H9 (cell line): ENCODE measurements at regions not wholly inside any gene's neighbourhood (a gene's known extent, or its start where the extent isn't known, plus 50 kb on each side); places are given as distances from the start of the nearest gene placed in this dataset.

ENCODE experiments used
- DNase-seq: peaks from one replicate; pipeline ENCODE4 v3.0.0-alpha.2; 2017
- H2AFZ ChIP-seq: one replicate; pipeline ENCODE4 v1.6.1; 2013; ENCODE audit warnings: mild to moderate bottlenecking, low read length, control low read depth, moderate library complexity
- H2AK5ac ChIP-seq: 2 replicates; pipeline ENCODE4 v1.6.1; 2013; ENCODE audit warnings: low read length, control low read depth, mixed read lengths; ENCODE audit not compliant: insufficient read length
- H2BK120ac ChIP-seq: one replicate; pipeline ENCODE4 v1.6.1; 2013; ENCODE audit warnings: low read depth, mild to moderate bottlenecking, low read length, control low read depth, inconsistent platforms; ENCODE audit not compliant: poor library complexity, severe bottlenecking
- H2BK12ac ChIP-seq: 2 replicates; pipeline ENCODE4 v1.6.1; 2013; ENCODE audit warnings: low read length, control low read depth, mixed read lengths, low read depth; ENCODE audit not compliant: insufficient read length
- H2BK15ac ChIP-seq: 2 replicates; pipeline ENCODE4 v1.6.1; 2013; ENCODE audit warnings: low read depth, low read length, control low read depth
- H2BK20ac ChIP-seq: one replicate; pipeline ENCODE4 v1.6.1; 2013; ENCODE audit warnings: low read depth, mild to moderate bottlenecking, low read length, control low read depth, inconsistent platforms; ENCODE audit not compliant: poor library complexity, severe bottlenecking
- H2BK5ac ChIP-seq: 2 replicates; pipeline ENCODE4 v1.6.1; 2013; ENCODE audit warnings: low read length, control low read depth, mixed read lengths; ENCODE audit not compliant: insufficient read length
- H3K14ac ChIP-seq: 2 replicates; pipeline ENCODE4 v1.6.1; 2013; ENCODE audit warnings: low read length, control low read depth; ENCODE audit not compliant: insufficient read depth
- H3K18ac ChIP-seq: 2 replicates; pipeline ENCODE4 v1.6.1; 2013; ENCODE audit warnings: low read depth, mild to moderate bottlenecking, mixed read lengths, low read length, control low read depth; ENCODE audit not compliant: insufficient read length
- H3K23ac ChIP-seq: 2 replicates; pipeline ENCODE4 v1.6.1; 2013; ENCODE audit warnings: low read length, control low read depth, mixed read lengths, low read depth; ENCODE audit not compliant: insufficient read length
- H3K23me2 ChIP-seq: 2 replicates; pipeline ENCODE4 v1.6.1; 2013; ENCODE audit warnings: low read depth, mild to moderate bottlenecking, mixed read lengths, low read length, control low read depth; ENCODE audit not compliant: insufficient read length, poor library complexity, severe bottlenecking
- H3K27ac ChIP-seq: 2 replicates; pipeline ENCODE4 v1.5.1; 2013; ENCODE audit warnings: low read length, control low read depth, mixed read lengths, low read depth; ENCODE audit not compliant: insufficient read length
- H3K27me3 ChIP-seq: 2 replicates; pipeline ENCODE4 v1.6.1; 2013; ENCODE audit warnings: low read length, control low read depth, inconsistent platforms; ENCODE audit not compliant: insufficient read depth
- H3K4ac ChIP-seq: 2 replicates; pipeline ENCODE4 v1.6.1; 2013; ENCODE audit warnings: low read depth, mild to moderate bottlenecking, control low read depth, inconsistent platforms, low read length, moderate library complexity
- H3K4me1 ChIP-seq: 2 replicates; pipeline ENCODE4 v1.6.1; 2013; ENCODE audit warnings: low read length, control low read depth, inconsistent platforms; ENCODE audit not compliant: insufficient read depth
- H3K4me2 ChIP-seq: 2 replicates; pipeline ENCODE4 v1.6.1; 2013; ENCODE audit warnings: low read length, control low read depth, mixed read lengths; ENCODE audit not compliant: insufficient read length, insufficient read depth
- H3K56ac ChIP-seq: 2 replicates; pipeline ENCODE4 v1.6.1; 2013; ENCODE audit warnings: low read depth, mild to moderate bottlenecking, mixed read lengths, low read length, control low read depth; ENCODE audit not compliant: insufficient read length
- H3K79me1 ChIP-seq: 2 replicates; pipeline ENCODE4 v1.6.1; 2013; ENCODE audit warnings: low read depth, mild to moderate bottlenecking, moderate library complexity, low read length, control low read depth, inconsistent platforms; ENCODE audit not compliant: insufficient read depth, poor library complexity, severe bottlenecking
- H3K79me2 ChIP-seq: 2 replicates; pipeline ENCODE4 v1.6.1; 2013; ENCODE audit warnings: low read length, control low read depth, inconsistent platforms; ENCODE audit not compliant: insufficient read depth
- H3K9ac ChIP-seq: 2 replicates; pipeline ENCODE4 v1.6.1; 2013; ENCODE audit warnings: low read length, control low read depth, mixed read lengths; ENCODE audit not compliant: insufficient read length; ENCODE audit errors: extremely low read depth
- H3K9me3 ChIP-seq: one replicate; pipeline ENCODE4 v1.6.1; 2013; ENCODE audit warnings: low read depth, low read length, inconsistent platforms; ENCODE audit not compliant: control insufficient read depth
- H3T11ph ChIP-seq: one replicate; pipeline ENCODE4 v1.6.1; 2013; ENCODE audit warnings: mild to moderate bottlenecking, low read length, control low read depth, inconsistent platforms
- H4K20me1 ChIP-seq: one replicate; pipeline ENCODE4 v1.6.1; 2013; ENCODE audit not compliant: control insufficient read depth, insufficient read length, insufficient read depth
- H4K5ac ChIP-seq: 2 replicates; pipeline ENCODE4 v1.6.1; 2013; ENCODE audit warnings: low read depth, mild to moderate bottlenecking, mixed read lengths, low read length, control low read depth; ENCODE audit not compliant: insufficient read length
- H4K8ac ChIP-seq: replicated peaks from 2 replicates; pipeline ENCODE4 v1.6.1; 2013; ENCODE audit warnings: low read length, control low read depth, mixed read lengths, low read depth; ENCODE audit not compliant: insufficient read length
- H4K91ac ChIP-seq: 2 replicates; pipeline ENCODE4 v1.6.1; 2013; ENCODE audit warnings: low read depth, mild to moderate bottlenecking, moderate library complexity, mixed read lengths, low read length, control low read depth; ENCODE audit not compliant: insufficient read length
- H3K27ac Mint-ChIP-seq, 3 experiments: 2 replicates in 2 of 3; 3 replicates in 1 of 3; pipeline ENCODE4 v1.8.0; 2020 to 2021; ENCODE audit warnings: mixed read lengths in 3 of 3, mild to moderate bottlenecking in 1 of 3, moderate library complexity in 1 of 3
- H3K27me3 Mint-ChIP-seq: 2 replicates; pipeline ENCODE4 v1.8.0; 2021; ENCODE audit warnings: low read depth, mild to moderate bottlenecking, moderate library complexity, mixed read lengths
- H3K36me3 Mint-ChIP-seq, 3 experiments: 2 replicates in 2 of 3; 3 replicates in 1 of 3; pipeline ENCODE4 v1.8.0; 2020 to 2021; ENCODE audit warnings: low read depth in 3 of 3, mixed read lengths in 3 of 3; ENCODE audit not compliant: insufficient read depth in 1 of 3
- H3K4me1 Mint-ChIP-seq, 2 experiments: 2 replicates each; pipeline ENCODE4 v1.8.0; 2020; ENCODE audit warnings: mixed read lengths in 2 of 2
- H3K4me3 Mint-ChIP-seq, 2 experiments: 2 replicates in 1 of 2; 3 replicates in 1 of 2; pipeline ENCODE4 v1.8.0; 2020 to 2021; ENCODE audit warnings: mild to moderate bottlenecking in 2 of 2, mixed read lengths in 2 of 2, moderate library complexity in 1 of 2
- H3K9me3 Mint-ChIP-seq, 2 experiments: 2 replicates in 1 of 2; 3 replicates in 1 of 2; pipeline ENCODE4 v1.8.0; 2020; ENCODE audit warnings: mild to moderate bottlenecking in 2 of 2, mixed read lengths in 2 of 2, moderate library complexity in 1 of 2
- CTCF ChIP-seq: fragments of 200-600 bp; sonication (generic); conservative IDR thresholded peaks from 3 replicates; pipeline ENCODE4 v1.8.0; 2021; ENCODE audit warnings: antibody characterized with exemption, mild to moderate bottlenecking
- WGBS: extraction: QIAGEN DNeasy Blood & Tissue Kit; methylation state at CpG from one replicate; pipeline ENCODE4 v1.1.7; 2013; ENCODE audit warnings: missing lambda C conversion rate, low lambda C conversion rate, mixed read lengths; ENCODE audit not compliant: insufficient read length; ENCODE audit errors: extremely low coverage; 5-methylcytosine and 5-hydroxymethylcytosine counted together

GRCh38 chr5:165370794-165371193, 1865.4 kb downstream of the MAT2B start:
- H3K79me2 ChIP-seq: no peaks in the 10 kb centered on the region
- no peak overlapping the region for H2AK5ac ChIP-seq
- no peak overlapping the region for H3T11ph ChIP-seq
- H3K27me3 Mint-ChIP-seq: no peaks in the 10 kb centered on the region
- no peak overlapping the region for H2BK120ac ChIP-seq
- H3K36me3 Mint-ChIP-seq: no peaks in the 10 kb centered on the region
- TF ChIP-seq CTCF: no peak
- no peak overlapping the region for H3K56ac ChIP-seq
- no peak overlapping the region for H3K9ac ChIP-seq
- H4K91ac ChIP-seq: no peak overlapping the region
- DNase-seq: no peak
- H2BK20ac ChIP-seq: no peak overlapping the region
- no peaks in the 10 kb centered on the region for H3K9me3 ChIP-seq
- no peaks in the 10 kb centered on the region for H3K27me3 ChIP-seq
- no peaks in the 10 kb centered on the region for H3K79me1 ChIP-seq
- no peaks in the 10 kb centered on the region for H3K9me3 Mint-ChIP-seq
- no peaks in the 10 kb centered on the region for H4K20me1 ChIP-seq
- no peak overlapping the region for H3K4me3 Mint-ChIP-seq
- no peak overlapping the region for H3K4me2 ChIP-seq
- WGBS: no CpG with 5 or more reads among the region's 1 CpG
- H4K8ac ChIP-seq: no peak overlapping the region
- no peak overlapping the region for H3K23ac ChIP-seq
- no peaks in the 10 kb centered on the region for H3K23me2 ChIP-seq
- no peak overlapping the region for H2AFZ ChIP-seq
- H3K14ac ChIP-seq: no peak overlapping the region
- no peak overlapping the region for H3K18ac ChIP-seq
- H2BK5ac ChIP-seq: no peak overlapping the region
- H2BK15ac ChIP-seq: no peak overlapping the region
- no peaks in the 10 kb centered on the region for H3K4me1 ChIP-seq
- H3K4ac ChIP-seq: no peak overlapping the region
- no peak overlapping the region for H4K5ac ChIP-seq
- no peak overlapping the region for H3K27ac ChIP-seq
- no peak overlapping the region for H2BK12ac ChIP-seq
- no peaks in the 10 kb centered on the region for H3K4me1 Mint-ChIP-seq
- no peak overlapping the region for H3K27ac Mint-ChIP-seq
